ENCODE measurements at regions not wholly inside any gene's neighbourhood (a gene's known extent, or its start where the extent isn't known, plus 50 kb on each side); places are given as distances from the start of the nearest gene placed in this dataset.

DNA sequence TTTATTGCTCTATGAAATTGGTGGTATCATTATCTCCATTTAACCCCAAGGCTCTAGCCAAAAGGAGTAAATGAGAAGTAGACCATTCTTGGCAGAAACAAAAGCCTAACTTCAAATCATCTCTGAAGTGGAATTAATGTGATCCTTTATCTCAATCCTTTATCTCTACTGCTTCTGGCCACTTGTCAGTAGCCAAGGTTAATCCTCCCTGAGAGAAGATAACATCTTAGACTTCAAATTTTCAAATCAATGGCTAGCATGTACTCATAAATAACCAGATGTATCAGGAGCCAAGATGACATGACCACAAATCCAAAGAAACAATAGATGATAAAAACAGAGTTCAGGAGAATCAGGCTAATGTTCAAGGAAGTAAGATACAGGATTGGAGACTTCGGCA is 123.1 kb upstream of the RASSF8 start:
- no peak overlapping the region for H3K4me3 ChIP-seq (ENCODE audit: low read length in 2 of 2)
- no peaks in the 10 kb centered on the region for H3K36me3 ChIP-seq (ENCODE audit: insufficient read depth, low read length)
- Mint-ChIP-seq H3K4me3 (no peak overlapping the region), H3K36me3 (no peaks in the 10 kb centered on the region), H3K27me3 (no peaks in the 10 kb centered on the region), H3K4me1 (no peaks in the 10 kb centered on the region), H3K27ac (no peak overlapping the region), H3K9me3 (no peaks in the 10 kb centered on the region)
- H3K4me1 ChIP-seq (ENCODE audit: insufficient read depth, low read length): no peaks in the 10 kb centered on the region
- no peaks in the 10 kb centered on the region for H3K27me3 ChIP-seq (ENCODE audit: insufficient read depth, low read length)
- intact Hi-C loops (cut with micrococcal nuclease): no loop called here
- no peak for DNase-seq
- CTCF ChIA-PET (ENCODE audit: partially characterized antibody): no interaction called here
- no peaks in the 10 kb centered on the region for H3K9me3 ChIP-seq (ENCODE audit: control insufficient read depth in 1 of 2, low read length in 2 of 2)
- no peak overlapping the region for H3K27ac ChIP-seq (ENCODE audit: low read depth, low read length)
- POLR2A ChIA-PET (ENCODE audit: partially characterized antibody): no interaction called here

DNA sequence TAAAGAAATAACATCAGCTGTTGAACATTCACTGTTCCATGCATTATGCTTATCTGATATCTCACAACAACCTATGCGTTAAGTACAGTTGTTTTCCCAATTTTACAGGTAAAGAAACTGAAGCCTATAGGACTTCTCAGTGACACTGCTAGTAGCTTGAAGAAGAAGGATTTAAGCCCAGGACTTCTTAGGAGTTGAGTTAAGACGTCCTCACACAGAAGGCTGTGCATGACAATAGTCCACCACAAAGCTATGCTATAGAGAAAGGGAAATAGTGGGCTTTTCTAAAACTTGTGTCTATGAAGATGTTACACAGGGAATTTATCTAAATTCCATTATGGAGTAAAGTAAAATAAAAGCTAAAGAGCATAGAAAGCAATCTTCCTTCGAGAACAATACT is 120.5 kb upstream of the RASSF8 start:
- ChIA-PET POLR2A (ENCODE audit: partially characterized antibody) (no interaction called here), CTCF (ENCODE audit: partially characterized antibody) (no interaction called here)
- Mint-ChIP-seq H3K27me3 (no peaks in the 10 kb centered on the region), H3K27ac (no peak overlapping the region), H3K4me3 (no peak overlapping the region), H3K9me3 (no peaks in the 10 kb centered on the region), H3K36me3 (no peaks in the 10 kb centered on the region), H3K4me1 (no peaks in the 10 kb centered on the region)
- Histone ChIP-seq H3K27ac (ENCODE audit: low read depth, low read length) (no peak overlapping the region), H3K27me3 (ENCODE audit: insufficient read depth, low read length) (no peaks in the 10 kb centered on the region), H3K4me1 (ENCODE audit: insufficient read depth, low read length) (no peaks in the 10 kb centered on the region), H3K4me3 (ENCODE audit: low read length in 2 of 2) (no peak overlapping the region), H3K36me3 (ENCODE audit: insufficient read depth, low read length) (no peaks in the 10 kb centered on the region), H3K9me3 (ENCODE audit: control insufficient read depth in 1 of 2, low read length in 2 of 2) (no peaks in the 10 kb centered on the region)
- no peak for DNase-seq
- intact Hi-C loops (cut with micrococcal nuclease): no loop called here

DNA sequence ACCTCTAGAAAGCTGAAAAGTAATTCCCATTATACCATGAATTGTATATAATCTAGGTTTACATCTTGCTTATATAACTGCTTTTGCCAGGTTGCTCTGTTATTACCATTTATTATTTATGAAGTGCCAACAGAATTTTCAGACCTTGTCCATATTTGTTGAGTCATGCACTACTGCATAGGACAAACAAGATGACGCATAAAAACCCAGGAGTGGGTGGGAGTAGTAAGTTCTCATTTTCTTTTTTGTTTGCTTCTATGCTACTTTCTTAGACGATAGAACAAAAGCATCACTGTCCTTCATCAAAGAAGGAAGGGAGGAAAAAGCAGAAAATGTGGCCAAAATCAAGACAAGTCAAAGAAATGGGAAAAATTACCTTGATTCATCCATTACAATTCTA is 119.0 kb upstream of the RASSF8 start:
- H3K27ac ChIP-seq (ENCODE audit: low read depth, low read length): no peak overlapping the region
- intact Hi-C loops (cut with micrococcal nuclease): no loop called here
- Mint-ChIP-seq H3K4me1 (no peaks in the 10 kb centered on the region), H3K27me3 (no peaks in the 10 kb centered on the region), H3K36me3 (no peaks in the 10 kb centered on the region), H3K9me3 (peaks cover 0 to 2% (median 0%) of the 10 kb centered on the region in 8 donors), H3K4me3 (no peak overlapping the region), H3K27ac (no peak overlapping the region)
- DNase-seq: no peak
- CTCF ChIA-PET (ENCODE audit: partially characterized antibody): no interaction called here
- H3K4me3 ChIP-seq (ENCODE audit: low read length in 2 of 2): no peak overlapping the region
- H3K9me3 ChIP-seq (ENCODE audit: control insufficient read depth in 1 of 2, low read length in 2 of 2): no peaks in the 10 kb centered on the region
- H3K4me1 ChIP-seq (ENCODE audit: insufficient read depth, low read length): no peaks in the 10 kb centered on the region
- H3K36me3 ChIP-seq (ENCODE audit: insufficient read depth, low read length): no peaks in the 10 kb centered on the region
- POLR2A ChIA-PET (ENCODE audit: partially characterized antibody): no interaction called here
- H3K27me3 ChIP-seq (ENCODE audit: insufficient read depth, low read length): no peaks in the 10 kb centered on the region

GRCh38 chr12:25840678-25841465 is 117.6 kb upstream of the RASSF8 start:
- Mint-ChIP-seq H3K4me1 (no peaks in the 10 kb centered on the region), H3K4me3 (no peak overlapping the region), H3K27ac (no peak overlapping the region), H3K27me3 (no peaks in the 10 kb centered on the region), H3K36me3 (no peaks in the 10 kb centered on the region), H3K9me3 (peaks cover 0 to 2% (median 0%) of the 10 kb centered on the region in 8 donors)
- intact Hi-C loops (cut with micrococcal nuclease): no loop called here
- ChIA-PET CTCF (ENCODE audit: partially characterized antibody) (no interaction called here), POLR2A (ENCODE audit: partially characterized antibody) (no interaction called here)
- no peaks in the 10 kb centered on the region for H3K36me3 ChIP-seq (ENCODE audit: insufficient read depth, low read length)
- no peaks in the 10 kb centered on the region for H3K27me3 ChIP-seq (ENCODE audit: insufficient read depth, low read length)
- no peaks in the 10 kb centered on the region for H3K4me1 ChIP-seq (ENCODE audit: insufficient read depth, low read length)
- DNase-seq: no peak
- no peak overlapping the region for H3K4me3 ChIP-seq (ENCODE audit: low read length in 2 of 2)
- H3K27ac ChIP-seq (ENCODE audit: low read depth, low read length): no peak overlapping the region
- no peaks in the 10 kb centered on the region for H3K9me3 ChIP-seq (ENCODE audit: control insufficient read depth in 1 of 2, low read length in 2 of 2)

DNA sequence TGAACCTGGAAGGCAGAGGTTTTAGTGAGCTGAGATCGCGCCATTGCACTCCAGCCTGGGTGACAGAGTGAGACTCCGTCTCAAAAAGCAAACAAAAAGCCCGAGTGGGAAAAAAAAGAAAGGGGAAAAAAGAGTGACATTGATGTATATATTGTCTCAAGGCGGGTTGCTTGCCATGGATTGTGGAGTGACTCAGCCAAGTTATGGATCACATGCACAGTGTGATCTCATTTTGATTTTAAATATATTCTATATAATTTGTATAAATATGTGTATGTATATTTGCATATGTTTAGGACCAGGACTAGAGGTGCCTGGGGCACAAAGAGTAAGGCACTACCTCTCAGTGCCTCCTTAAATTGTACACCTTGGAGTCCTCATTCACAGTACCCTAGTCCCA is 116.2 kb upstream of the RASSF8 start:
- no peaks in the 10 kb centered on the region for H3K36me3 Mint-ChIP-seq
- Histone ChIP-seq H3K4me1 (ENCODE audit: insufficient read depth, low read length) (no peaks in the 10 kb centered on the region), H3K36me3 (ENCODE audit: insufficient read depth, low read length) (no peaks in the 10 kb centered on the region), H3K27ac (ENCODE audit: low read depth, low read length) (no peak overlapping the region), H3K9me3 (ENCODE audit: control insufficient read depth in 1 of 2, low read length in 2 of 2) (no peaks in the 10 kb centered on the region), H3K4me3 (ENCODE audit: low read length in 2 of 2) (no peak overlapping the region), H3K27me3 (ENCODE audit: insufficient read depth, low read length) (no peaks in the 10 kb centered on the region)
- H3K9me3 Mint-ChIP-seq: peaks cover 0 to 2% (median 0%) of the 10 kb centered on the region in 8 donors
- intact Hi-C loops (cut with micrococcal nuclease): no loop called here
- no peak for DNase-seq
- ChIA-PET POLR2A (ENCODE audit: partially characterized antibody) (no interaction called here), CTCF (ENCODE audit: partially characterized antibody) (no interaction called here)
- no peaks in the 10 kb centered on the region for H3K27me3 Mint-ChIP-seq
- H3K4me1 Mint-ChIP-seq: no peaks in the 10 kb centered on the region
- H3K4me3 Mint-ChIP-seq: no peak overlapping the region
- H3K27ac Mint-ChIP-seq: no peak overlapping the region

- Mint-ChIP-seq H3K4me3 (no peak overlapping the region), H3K27ac (no peak overlapping the region), H3K9me3 (peaks cover 0 to 7% (median 0%) of the 10 kb centered on the region in 8 donors), H3K36me3 (no peaks in the 10 kb centered on the region), H3K4me1 (no peaks in the 10 kb centered on the region), H3K27me3 (peaks cover 0 to 2% of the 10 kb centered on the region in 2 donors)
- intact Hi-C loops (cut with micrococcal nuclease): no loop called here
- H3K4me3 ChIP-seq (ENCODE audit: low read length in 2 of 2): no peak overlapping the region
- H3K27me3 ChIP-seq (ENCODE audit: insufficient read depth, low read length): no peaks in the 10 kb centered on the region
- no peaks in the 10 kb centered on the region for H3K4me1 ChIP-seq (ENCODE audit: insufficient read depth, low read length)
- H3K36me3 ChIP-seq (ENCODE audit: insufficient read depth, low read length): no peaks in the 10 kb centered on the region
- ChIA-PET CTCF (ENCODE audit: partially characterized antibody) (no interaction called here), POLR2A (ENCODE audit: partially characterized antibody) (no interaction called here)
- no peak overlapping the region for H3K27ac ChIP-seq (ENCODE audit: low read depth, low read length)
- no peaks in the 10 kb centered on the region for H3K9me3 ChIP-seq (ENCODE audit: control insufficient read depth in 1 of 2, low read length in 2 of 2)
- no peak for DNase-seq
These were observed 114.5 kb upstream of the RASSF8 start for GRCh38 chr12:25843976-25844375.

DNA sequence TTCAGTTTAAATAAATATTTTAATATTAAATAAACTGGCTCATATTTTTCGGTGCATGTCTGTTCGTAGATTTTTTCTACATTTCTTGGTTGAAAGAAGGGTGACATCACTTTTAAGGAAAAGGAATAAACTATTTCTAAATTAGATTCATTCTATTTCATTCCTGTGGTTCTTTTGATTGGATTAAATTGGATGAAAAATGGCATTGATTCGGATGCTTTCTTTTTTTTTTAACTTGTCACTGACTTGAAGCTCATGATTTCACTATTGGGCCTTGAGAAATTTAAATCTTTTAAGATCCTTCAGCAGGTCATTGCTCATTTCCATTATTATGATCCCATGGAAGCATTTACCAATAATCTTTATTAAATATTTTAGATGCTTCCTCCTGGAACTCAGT is 113.1 kb upstream of the RASSF8 start:
- Mint-ChIP-seq H3K4me1 (no peaks in the 10 kb centered on the region), H3K4me3 (no peak overlapping the region), H3K9me3 (peaks cover 0 to 7% (median 0%) of the 10 kb centered on the region in 8 donors), H3K27ac (no peak overlapping the region), H3K36me3 (no peaks in the 10 kb centered on the region), H3K27me3 (peaks cover 0 to 2% of the 10 kb centered on the region in 2 donors)
- no peak for DNase-seq
- no peaks in the 10 kb centered on the region for H3K27me3 ChIP-seq (ENCODE audit: insufficient read depth, low read length)
- no peaks in the 10 kb centered on the region for H3K9me3 ChIP-seq (ENCODE audit: control insufficient read depth in 1 of 2, low read length in 2 of 2)
- CTCF ChIA-PET (ENCODE audit: partially characterized antibody): no interaction called here
- no peak overlapping the region for H3K27ac ChIP-seq (ENCODE audit: low read depth, low read length)
- H3K36me3 ChIP-seq (ENCODE audit: insufficient read depth, low read length): no peaks in the 10 kb centered on the region
- H3K4me3 ChIP-seq (ENCODE audit: low read length in 2 of 2): no peak overlapping the region
- POLR2A ChIA-PET (ENCODE audit: partially characterized antibody): no interaction called here
- no peaks in the 10 kb centered on the region for H3K4me1 ChIP-seq (ENCODE audit: insufficient read depth, low read length)
- intact Hi-C loops (cut with micrococcal nuclease): no loop called here

DNA sequence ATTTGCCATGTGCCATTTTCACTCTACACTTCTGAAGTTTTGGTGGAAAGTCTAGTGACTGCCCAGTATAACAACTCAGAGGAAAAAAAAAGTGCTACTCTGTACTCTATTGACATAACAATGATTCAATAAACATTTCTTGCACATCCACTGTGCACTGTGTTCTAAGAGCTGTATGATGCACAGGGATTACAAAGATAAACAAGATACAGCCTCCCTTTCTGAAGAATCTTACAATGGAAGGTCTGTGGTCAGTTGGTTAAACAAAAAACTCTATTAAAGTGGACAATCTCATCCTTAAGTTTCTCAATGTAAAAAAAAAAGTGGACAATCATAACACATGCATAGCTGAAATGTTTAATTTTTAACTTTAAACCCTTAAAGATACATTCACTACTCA is 105.7 kb upstream of the RASSF8 start:
- POLR2A ChIA-PET (ENCODE audit: partially characterized antibody): no interaction called here
- CTCF ChIA-PET (ENCODE audit: partially characterized antibody): no interaction called here

More for the DNA sequence above, 105.7 kb upstream of the RASSF8 start:
- Histone ChIP-seq H3K9me3 (ENCODE audit: control insufficient read depth in 1 of 2, low read length in 2 of 2) (no peaks in the 10 kb centered on the region), H3K27me3 (ENCODE audit: insufficient read depth, low read length) (no peaks in the 10 kb centered on the region), H3K36me3 (ENCODE audit: insufficient read depth, low read length) (no peaks in the 10 kb centered on the region), H3K4me3 (ENCODE audit: low read length in 2 of 2) (no peak overlapping the region), H3K4me1 (ENCODE audit: insufficient read depth, low read length) (no peaks in the 10 kb centered on the region), H3K27ac (ENCODE audit: low read depth, low read length) (no peak overlapping the region)
- intact Hi-C loops (cut with micrococcal nuclease): no loop called here
- H3K9me3 Mint-ChIP-seq: peaks cover 0 to 7% (median 0%) of the 10 kb centered on the region in 8 donors
- H3K4me1 Mint-ChIP-seq: no peaks in the 10 kb centered on the region
- H3K27ac Mint-ChIP-seq: no peak overlapping the region
- no peaks in the 10 kb centered on the region for H3K36me3 Mint-ChIP-seq
- H3K4me3 Mint-ChIP-seq: no peak overlapping the region
- DNase-seq: no peak
- H3K27me3 Mint-ChIP-seq: peaks cover 1 to 3% of the 10 kb centered on the region in 2 donors
